ENCODE measurements at regions not wholly inside any gene's neighbourhood (a gene's known extent, or its start where the extent isn't known, plus 50 kb on each side); places are given as distances from the start of the nearest gene placed in this dataset.

DNA sequence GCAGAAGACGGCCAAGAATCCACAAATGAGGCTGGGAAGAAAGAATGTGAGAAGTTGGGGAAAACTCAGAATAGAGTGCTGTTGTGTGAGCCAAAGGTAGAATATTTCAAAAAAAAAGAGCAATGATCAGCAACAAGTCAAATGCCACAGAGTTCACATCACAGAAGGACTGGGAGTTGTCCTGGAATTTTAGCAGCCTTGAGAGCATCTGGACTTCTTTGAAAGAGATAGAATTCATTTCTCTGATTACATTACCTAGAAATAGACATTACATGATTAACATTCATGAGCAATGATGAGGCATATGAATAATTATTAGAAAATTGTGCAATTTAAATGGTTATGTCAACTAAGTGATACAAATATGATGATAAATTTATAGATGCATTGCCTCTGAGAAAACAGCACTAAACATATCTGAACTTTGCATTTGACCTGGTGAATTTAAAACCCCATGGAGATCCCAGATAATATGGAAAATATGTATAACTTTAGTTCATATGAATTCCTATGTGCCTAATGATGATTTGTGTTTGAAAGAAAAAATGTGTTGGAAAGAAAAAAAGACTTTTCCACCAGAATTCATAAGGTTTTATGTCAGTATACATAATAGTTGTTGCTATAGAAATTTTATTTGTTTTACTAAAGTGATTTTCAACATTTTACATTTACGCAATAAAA lies 186.2 kb downstream of the POSTN start:
- no peak for DNase-seq (ENCODE audit: extremely low read depth, low read depth)
- TF ChIP-seq, protein P1, sequence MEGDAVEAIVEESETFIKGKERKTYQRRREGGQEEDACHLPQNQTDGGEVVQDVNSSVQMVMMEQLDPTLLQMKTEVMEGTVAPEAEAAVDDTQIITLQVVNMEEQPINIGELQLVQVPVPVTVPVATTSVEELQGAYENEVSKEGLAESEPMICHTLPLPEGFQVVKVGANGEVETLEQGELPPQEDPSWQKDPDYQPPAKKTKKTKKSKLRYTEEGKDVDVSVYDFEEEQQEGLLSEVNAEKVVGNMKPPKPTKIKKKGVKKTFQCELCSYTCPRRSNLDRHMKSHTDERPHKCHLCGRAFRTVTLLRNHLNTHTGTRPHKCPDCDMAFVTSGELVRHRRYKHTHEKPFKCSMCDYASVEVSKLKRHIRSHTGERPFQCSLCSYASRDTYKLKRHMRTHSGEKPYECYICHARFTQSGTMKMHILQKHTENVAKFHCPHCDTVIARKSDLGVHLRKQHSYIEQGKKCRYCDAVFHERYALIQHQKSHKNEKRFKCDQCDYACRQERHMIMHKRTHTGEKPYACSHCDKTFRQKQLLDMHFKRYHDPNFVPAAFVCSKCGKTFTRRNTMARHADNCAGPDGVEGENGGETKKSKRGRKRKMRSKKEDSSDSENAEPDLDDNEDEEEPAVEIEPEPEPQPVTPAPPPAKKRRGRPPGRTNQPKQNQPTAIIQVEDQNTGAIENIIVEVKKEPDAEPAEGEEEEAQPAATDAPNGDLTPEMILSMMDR (IDR thresholded peaks at IDR 0.05; ENCODE audit: low read depth, low read length), result no peak

- TF ChIP-seq, protein P1 (IDR thresholded peaks at IDR 0.05; ENCODE audit: low read depth, low read length), result no peak
- no peak for DNase-seq (ENCODE audit: extremely low read depth, low read depth)
Observed at GRCh38 chr13:37410316-37410715, 188.3 kb downstream of the POSTN start.

- DNase-seq (ENCODE audit: extremely low read depth, low read depth), result no peak
- TF ChIP-seq, protein P1 (IDR thresholded peaks at IDR 0.05; ENCODE audit: low read depth, low read length), result no peak
Observed at GRCh38 chr13:37409756-37410155, 188.8 kb downstream of the POSTN start.

DNA sequence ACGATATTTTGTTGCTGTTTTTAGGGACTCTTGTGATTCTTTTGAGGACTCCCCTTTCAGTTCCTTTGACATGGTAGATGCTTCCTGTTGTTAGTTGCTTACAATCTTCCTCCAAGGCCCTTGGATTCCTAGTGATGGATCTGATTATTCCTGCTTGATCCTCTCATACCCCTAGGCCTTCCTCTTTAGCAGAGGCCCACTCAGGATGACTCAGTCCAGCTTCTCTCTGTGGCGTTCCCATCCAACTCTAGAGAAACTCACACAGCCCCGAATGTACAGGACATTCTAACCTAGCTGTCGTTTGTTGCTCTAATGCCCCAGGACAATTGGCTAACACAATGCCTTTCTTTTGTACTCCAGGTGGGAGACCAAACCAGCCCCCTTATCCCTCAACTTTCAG lies 191.4 kb downstream of the POSTN start:
- no peak for DNase-seq (ENCODE audit: extremely low read depth, low read depth)
- TF ChIP-seq, protein P1 (IDR thresholded peaks at IDR 0.05; ENCODE audit: low read depth, low read length), result no peak

DNA sequence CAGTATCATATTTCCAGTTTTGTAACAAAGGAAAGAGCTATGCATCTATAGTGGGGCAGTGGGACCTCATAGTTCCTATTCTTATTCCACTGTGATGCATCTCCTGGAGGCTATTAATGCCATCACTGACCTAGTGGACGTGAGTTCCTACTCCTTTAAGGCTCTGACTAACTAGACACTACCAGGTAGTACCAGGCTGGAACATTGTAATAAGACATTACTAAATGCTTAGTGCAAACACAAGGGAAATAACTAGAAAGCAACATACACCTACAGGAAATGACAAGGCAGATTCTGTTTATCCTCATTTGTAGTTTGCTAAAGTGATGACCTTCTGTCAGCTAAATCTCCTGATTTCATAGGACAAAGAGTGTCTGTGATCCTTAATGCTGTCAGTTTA lies 192.5 kb downstream of the POSTN start:
- no peak for DNase-seq (ENCODE audit: extremely low read depth, low read depth)
- TF ChIP-seq, protein P1 (IDR thresholded peaks at IDR 0.05; ENCODE audit: low read depth, low read length), result no peak

DNA sequence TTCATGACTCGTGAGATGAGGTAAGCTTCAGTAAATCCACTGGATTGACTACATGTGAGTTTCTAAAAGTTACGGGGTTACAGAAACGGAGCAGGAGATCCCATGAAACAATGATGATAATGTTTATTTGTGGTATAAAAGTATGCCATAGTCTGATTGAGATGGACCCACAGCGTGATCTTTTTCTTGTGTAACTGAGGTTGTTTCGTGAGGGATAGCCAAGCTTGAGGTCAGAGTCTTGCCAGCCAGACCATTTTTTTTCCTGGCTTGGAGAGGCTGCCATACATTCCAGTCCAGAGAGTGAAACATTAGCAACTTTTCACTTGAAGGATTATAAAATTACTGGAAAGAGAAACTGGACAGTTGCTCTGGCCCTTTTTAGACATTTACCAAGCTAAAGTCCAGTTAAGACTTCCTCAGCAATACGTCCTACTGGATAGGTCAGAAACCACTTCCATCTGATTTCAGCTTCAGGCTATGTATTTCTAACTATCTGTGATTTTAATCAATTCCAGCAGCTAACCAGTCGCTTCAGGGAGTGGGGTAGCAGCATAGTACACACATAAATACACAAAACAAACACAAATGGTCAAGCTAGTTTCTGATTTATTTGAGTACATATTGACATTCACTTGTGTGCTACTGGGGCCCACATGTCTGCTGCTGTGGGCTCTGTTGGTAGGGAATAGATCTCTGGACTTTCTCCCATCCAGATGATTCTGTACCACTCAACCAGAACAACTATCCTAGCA lies 194.6 kb downstream of the POSTN start:
- TF ChIP-seq, protein P1 (IDR thresholded peaks at IDR 0.05; ENCODE audit: low read depth, low read length), result no peak
- peak; percentile 95 for DNase-seq (ENCODE audit: extremely low read depth, low read depth)

DNA sequence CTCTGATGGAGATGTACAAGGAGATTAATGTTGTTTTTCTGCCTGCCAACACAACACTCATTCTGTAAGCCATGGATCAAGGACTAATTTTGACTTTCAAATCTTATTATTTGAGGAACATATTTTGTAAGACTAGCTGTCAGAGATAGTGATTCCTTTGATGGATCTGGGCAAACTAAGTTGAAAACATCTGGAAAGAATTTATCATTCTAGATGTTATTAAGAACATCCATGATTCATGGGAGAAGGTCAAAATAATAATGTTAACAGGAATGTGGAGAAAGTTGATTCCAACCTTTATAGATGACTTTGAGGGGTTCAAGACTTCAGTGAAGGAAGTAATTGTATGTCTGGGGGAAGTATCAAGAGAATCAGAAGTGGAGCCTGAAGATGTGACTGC lies 196.8 kb downstream of the POSTN start:
- TF ChIP-seq, protein P1 (IDR thresholded peaks at IDR 0.05; ENCODE audit: low read depth, low read length), result no peak
- no peak for DNase-seq (ENCODE audit: extremely low read depth, low read depth)
